Panc1 (cell line): ENCODE measurements at regions not wholly inside any gene's neighbourhood (a gene's known extent, or its start where the extent isn't known, plus 50 kb on each side); places are given as distances from the start of the nearest gene placed in this dataset.

Experiments used
- ATAC-seq: fragments of 200-7000 bp; cut with Tn5 transposase; 2 replicates; pipeline ENCODE4 v1.9.1; 2020; ENCODE audit warnings: mild to moderate bottlenecking, moderate library complexity
- BruUV-seq: library from RNA; stranded (reverse); fragments of 400-500 nt; replicated peaks from 2 replicates; lab custom pipeline; 2021; lab: Mats Ljungman, UMichigan
- CTCF ChIA-PET: fragments of 300-600 bp; sonication (Branson Sonifier 250); formaldehyde crosslinking; loops from one replicate; lab custom pipeline; 2022; ENCODE audit warnings: antibody characterized with exemption; lab: Charles Lee
- POLR2A ChIA-PET: fragments of 300-600 bp; sonication (Branson Sonifier 250); formaldehyde crosslinking; loops from one replicate; lab custom pipeline; 2022; ENCODE audit warnings: antibody characterized with exemption; lab: Charles Lee
- DNase-seq: peaks from one replicate; pipeline ENCODE4 v3.0.0-alpha.2; 2010; ENCODE audit warnings: low read depth, low spot score
- H3K27ac ChIP-seq: 2 replicates; pipeline ENCODE4 v1.5.1; 2011; ENCODE audit warnings: mild to moderate bottlenecking, low read length, inconsistent platforms
- H3K27me3 ChIP-seq: fragments of 200-500 bp; sonication (Bioruptor generic); 2 replicates; pipeline ENCODE4 v1.6.0; 2014; ENCODE audit warnings: low read length, inconsistent platforms; ENCODE audit not compliant: control insufficient read depth, insufficient read depth
- H3K36me3 ChIP-seq: fragments of 200-500 bp; sonication (Bioruptor generic); 2 replicates; pipeline ENCODE4 v1.5.1; 2014; ENCODE audit warnings: inconsistent platforms, mild to moderate bottlenecking, low read length, moderate library complexity; ENCODE audit not compliant: control insufficient read depth, insufficient read depth
- H3K4me1 ChIP-seq: 2 replicates; pipeline ENCODE4 v1.5.1; 2011; ENCODE audit warnings: inconsistent platforms, mild to moderate bottlenecking, low read length, moderate library complexity; ENCODE audit not compliant: control insufficient read depth, insufficient read depth
- H3K4me3 ChIP-seq, 2 experiments: 2 replicates each; pipeline ENCODE4 v1.5.1; 2011 to 2012; ENCODE audit warnings: low read depth in 2 of 2, low read length in 2 of 2, mild to moderate bottlenecking in 2 of 2, inconsistent platforms in 1 of 2, moderate library complexity in 1 of 2
- H3K9me3 ChIP-seq: fragments of 200-500 bp; sonication (Bioruptor generic); 2 replicates; pipeline ENCODE4 v1.5.1; 2014; ENCODE audit warnings: low read depth, mild to moderate bottlenecking, inconsistent platforms, low read length, moderate library complexity; ENCODE audit not compliant: control insufficient read depth, insufficient read depth
- POLR2AphosphoS5 ChIP-seq: IDR thresholded peaks from 2 replicates; pipeline ENCODE4 v1.6.1; 2012; ENCODE audit warnings: mild to moderate bottlenecking, low read depth, low read length, moderate library complexity
- REST ChIP-seq, 2 experiments: IDR thresholded peaks; 2 replicates each; pipeline ENCODE4 v1.6.1; 2011 to 2012; ENCODE audit warnings: low read depth in 2 of 2, control low read depth in 1 of 2, low read length in 1 of 2, mild to moderate bottlenecking in 1 of 2, moderate library complexity in 1 of 2; ENCODE audit not compliant: insufficient read depth in 1 of 2
- SIN3A ChIP-seq: IDR thresholded peaks from 2 replicates; pipeline ENCODE4 v1.6.1; 2012; ENCODE audit warnings: low read depth, mild to moderate bottlenecking, low read length, moderate library complexity, borderline replicate concordance; ENCODE audit not compliant: insufficient read depth
- TCF7L2 ChIP-seq: IDR thresholded peaks from 2 replicates; pipeline ENCODE4 v1.6.1; 2011; ENCODE audit warnings: mild to moderate bottlenecking, low read depth, low read length, inconsistent platforms
- in situ Hi-C: cut with HindIII; loops from 2 replicates; pipeline ENCODE4 v1.10.0; 2016; ENCODE audit warnings: low sequenced_read_pairs, low pct_unique_long_range_greater_than_20kb
- intact Hi-C: fragments of 100-400 bp; cut with micrococcal nuclease; formaldehyde crosslinking; loops from one replicate; pipeline ENCODE4 v1.10.0; 2022; ENCODE audit not compliant: unreplicated experiment
- TF ChIP-seq, protein P1 (sequence below): fragments of 450-650 bp; IDR thresholded peaks from 2 replicates; pipeline ENCODE4 v1.5.1; 2017; ENCODE audit warnings: mild to moderate bottlenecking

DNA sequence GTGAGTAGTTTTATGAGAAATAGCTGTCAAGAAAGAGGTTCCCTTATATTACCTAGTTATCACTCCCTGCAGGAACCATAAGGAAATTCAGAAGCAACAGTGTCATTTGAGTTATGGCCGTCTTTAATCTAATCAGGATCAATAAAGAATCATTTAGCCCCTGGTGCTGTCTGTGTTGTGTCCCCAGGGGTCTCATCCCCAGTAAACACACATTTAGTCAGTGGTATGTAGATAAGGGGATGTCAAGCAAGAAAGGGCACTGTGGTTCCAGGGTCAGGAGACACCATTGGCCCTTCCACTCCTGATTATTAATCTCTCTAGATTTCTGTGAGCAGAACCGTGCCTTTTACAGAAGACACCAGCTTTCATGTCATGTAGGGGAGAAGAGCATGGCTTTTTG, 158.0 kb upstream of the SEMA6A start:
- CTCF ChIA-PET, result no interaction called here
- Histone ChIP-seq H3K4me3 (no peak overlapping the region), H3K27me3 (no peaks in the 10 kb centered on the region), H3K27ac (no peak overlapping the region), H3K4me1 (no peaks in the 10 kb centered on the region), H3K36me3 (no peaks in the 10 kb centered on the region), H3K9me3 (no peaks in the 10 kb centered on the region)
- ATAC-seq (no peak), DNase-seq (no peak)
- POLR2A ChIA-PET, result no interaction called here
- no peak for TF ChIP-seq SIN3A
- TF ChIP-seq REST (IDR thresholded peaks at IDR 0.05; ENCODE audit: insufficient read depth in 1 of 2, low read depth in 2 of 2, low read length in 1 of 2), result no peak
- no TSS peak for BruUV-seq
- intact Hi-C loops (no loop called here), in situ Hi-C loops (no loop called here)

GRCh38 chr5:116731432-116731831, 156.8 kb upstream of the SEMA6A start:
- no peak for ATAC-seq
- BruUV-seq, result no TSS peak

More at GRCh38 chr5:116731432-116731831, 156.8 kb upstream of the SEMA6A start:
- Histone ChIP-seq H3K27me3 (no peaks in the 10 kb centered on the region), H3K36me3 (no peaks in the 10 kb centered on the region), H3K27ac (no peak overlapping the region), H3K4me3 (no peak overlapping the region), H3K4me1 (no peaks in the 10 kb centered on the region), H3K9me3 (no peaks in the 10 kb centered on the region)
- TF ChIP-seq, protein P1, sequence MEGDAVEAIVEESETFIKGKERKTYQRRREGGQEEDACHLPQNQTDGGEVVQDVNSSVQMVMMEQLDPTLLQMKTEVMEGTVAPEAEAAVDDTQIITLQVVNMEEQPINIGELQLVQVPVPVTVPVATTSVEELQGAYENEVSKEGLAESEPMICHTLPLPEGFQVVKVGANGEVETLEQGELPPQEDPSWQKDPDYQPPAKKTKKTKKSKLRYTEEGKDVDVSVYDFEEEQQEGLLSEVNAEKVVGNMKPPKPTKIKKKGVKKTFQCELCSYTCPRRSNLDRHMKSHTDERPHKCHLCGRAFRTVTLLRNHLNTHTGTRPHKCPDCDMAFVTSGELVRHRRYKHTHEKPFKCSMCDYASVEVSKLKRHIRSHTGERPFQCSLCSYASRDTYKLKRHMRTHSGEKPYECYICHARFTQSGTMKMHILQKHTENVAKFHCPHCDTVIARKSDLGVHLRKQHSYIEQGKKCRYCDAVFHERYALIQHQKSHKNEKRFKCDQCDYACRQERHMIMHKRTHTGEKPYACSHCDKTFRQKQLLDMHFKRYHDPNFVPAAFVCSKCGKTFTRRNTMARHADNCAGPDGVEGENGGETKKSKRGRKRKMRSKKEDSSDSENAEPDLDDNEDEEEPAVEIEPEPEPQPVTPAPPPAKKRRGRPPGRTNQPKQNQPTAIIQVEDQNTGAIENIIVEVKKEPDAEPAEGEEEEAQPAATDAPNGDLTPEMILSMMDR, result no peak
- TF ChIP-seq REST (IDR thresholded peaks at IDR 0.05; ENCODE audit: insufficient read depth in 1 of 2, low read depth in 2 of 2, low read length in 1 of 2), result no peak
- TF ChIP-seq TCF7L2, result no peak
- no peak for TF ChIP-seq SIN3A
- TF ChIP-seq POLR2AphosphoS5, result no peak
- in situ Hi-C loops, result no loop called here
- POLR2A ChIA-PET, result no interaction called here
- CTCF ChIA-PET, result no interaction called here
- intact Hi-C loops, result no loop called here
- DNase-seq, result no peak
